ENCODE measurements at regions not wholly inside any gene's neighbourhood (a gene's known extent, or its start where the extent isn't known, plus 50 kb on each side); places are given as distances from the start of the nearest gene placed in this dataset.
"Not testable (repeated sequence)": the region's sequence is repeated elsewhere in the genome, so short reads cannot be mapped to it uniquely, and the experiment has no call there.

- no peak for DNase-seq (ENCODE audit: low read depth in 2 of 3, low spot score in 2 of 3)
Measured at GRCh38 chr2:145906354-145906753, 1386.4 kb upstream of the ZEB2 start.

- no peak for DNase-seq (ENCODE audit: low read depth in 2 of 3, low spot score in 2 of 3)
Measured at GRCh38 chr2:145905371-145905770, 1385.5 kb upstream of the ZEB2 start.

- no peak for DNase-seq (ENCODE audit: low read depth in 2 of 3, low spot score in 2 of 3)
Measured at GRCh38 chr2:145897151-145897550, 1377.2 kb upstream of the ZEB2 start.

- DNase-seq (ENCODE audit: low read depth in 2 of 3, low spot score in 2 of 3), result no peak
Measured at GRCh38 chr2:145887915-145888314, 1368.0 kb upstream of the ZEB2 start.

- not testable (repeated sequence) for DNase-seq (ENCODE audit: low read depth in 2 of 3, low spot score in 2 of 3)
Measured at GRCh38 chr2:145880997-145881396, 1361.1 kb upstream of the ZEB2 start.

GRCh38 chr2:145875016-145875415 is 1355.1 kb upstream of the ZEB2 start:
- no peak for DNase-seq (ENCODE audit: low read depth in 2 of 3, low spot score in 2 of 3)

- DNase-seq (ENCODE audit: low read depth in 2 of 3, low spot score in 2 of 3), result no peak
Measured at GRCh38 chr2:145874466-145874865, 1354.5 kb upstream of the ZEB2 start.

GRCh38 chr2:145864501-145864900 is 1344.6 kb upstream of the ZEB2 start:
- DNase-seq (ENCODE audit: low read depth in 2 of 3, low spot score in 2 of 3), result no peak

- no peak for DNase-seq (ENCODE audit: low read depth in 2 of 3, low spot score in 2 of 3)
Measured at GRCh38 chr2:145861940-145862339, 1342.0 kb upstream of the ZEB2 start.

- no peak for DNase-seq (ENCODE audit: low read depth in 2 of 3, low spot score in 2 of 3)
Measured at GRCh38 chr2:145860083-145860482, 1340.2 kb upstream of the ZEB2 start.

GRCh38 chr2:145855142-145855541 is 1335.2 kb upstream of the ZEB2 start:
- DNase-seq (ENCODE audit: low read depth in 2 of 3, low spot score in 2 of 3), result no peak

GRCh38 chr2:145854039-145854755 is 1334.3 kb upstream of the ZEB2 start:
- no peak for DNase-seq (ENCODE audit: low read depth in 2 of 3, low spot score in 2 of 3)

GRCh38 chr2:145851730-145852129 is 1331.8 kb upstream of the ZEB2 start:
- no peak for DNase-seq (ENCODE audit: low read depth in 2 of 3, low spot score in 2 of 3)

GRCh38 chr2:145849466-145849865 is 1329.5 kb upstream of the ZEB2 start:
- DNase-seq (ENCODE audit: low read depth in 2 of 3, low spot score in 2 of 3), result no peak

- DNase-seq (ENCODE audit: low read depth in 2 of 3, low spot score in 2 of 3), result no peak
Measured at GRCh38 chr2:145846982-145847381, 1327.1 kb upstream of the ZEB2 start.

- no peak for DNase-seq (ENCODE audit: low read depth in 2 of 3, low spot score in 2 of 3)
Measured at GRCh38 chr2:145845923-145846322, 1326.0 kb upstream of the ZEB2 start.

GRCh38 chr2:145845207-145845894 is 1325.4 kb upstream of the ZEB2 start:
- no peak for DNase-seq (ENCODE audit: low read depth in 2 of 3, low spot score in 2 of 3)

- no peak for DNase-seq (ENCODE audit: low read depth in 2 of 3, low spot score in 2 of 3)
Measured at GRCh38 chr2:145841973-145842372, 1322.1 kb upstream of the ZEB2 start.

GRCh38 chr2:145836986-145837385 is 1317.1 kb upstream of the ZEB2 start:
- no peak for DNase-seq (ENCODE audit: low read depth in 2 of 3, low spot score in 2 of 3)

GRCh38 chr2:145835665-145836064 is 1315.7 kb upstream of the ZEB2 start:
- no peak for DNase-seq (ENCODE audit: low read depth in 2 of 3, low spot score in 2 of 3)

- no peak for DNase-seq (ENCODE audit: low read depth in 2 of 3, low spot score in 2 of 3)
Measured at GRCh38 chr2:145832681-145833080, 1312.8 kb upstream of the ZEB2 start.

- DNase-seq (ENCODE audit: low read depth in 2 of 3, low spot score in 2 of 3), result no peak
Measured at GRCh38 chr2:145829931-145830330, 1310.0 kb upstream of the ZEB2 start.

- DNase-seq (ENCODE audit: low read depth in 2 of 3, low spot score in 2 of 3), result no peak
Measured at GRCh38 chr2:145827235-145827634, 1307.3 kb upstream of the ZEB2 start.

Data from activated CD8-positive, alpha-beta memory T cell treated with anti-CD3 and anti-CD28 coated beads for 48 hours (primary cell).